Vagina (tissue), 2 donors: ENCODE measurements at regions not wholly inside any gene's neighbourhood (a gene's known extent, or its start where the extent isn't known, plus 50 kb on each side); places are given as distances from the start of the nearest gene placed in this dataset.

ENCODE experiments used
- DNase-seq, 2 donors: peaks; one replicate each; pipeline ENCODE4 v3.0.0-alpha.2; 2017; ENCODE audit errors: extremely low spot score in 2 of 2
- H3K27ac ChIP-seq: fragments of 200-600 bp; sonication (generic); one replicate; pipeline ENCODE4 v1.5.1; 2019
- H3K27me3 ChIP-seq: fragments of 200-600 bp; sonication (generic); one replicate; pipeline ENCODE4 v1.5.1; 2019
- H3K36me3 ChIP-seq, 2 donors: fragments of 200-600 bp; sonication (generic); one replicate each; pipeline ENCODE4 v1.5.1; 2017 to 2019
- H3K4me1 ChIP-seq: fragments of 200-600 bp; sonication (generic); one replicate; pipeline ENCODE4 v1.5.1; 2019
- H3K4me3 ChIP-seq, 2 donors: fragments of 200-600 bp; sonication (generic); 1 replicate in 1 of 2; 2 replicates in 1 of 2; pipeline ENCODE4 v1.5.1; 2016 to 2019
- H3K9me3 ChIP-seq: fragments of 200-600 bp; sonication (generic); one replicate; pipeline ENCODE4 v1.5.1; 2019
- POLR2A ChIP-seq, 2 donors: fragments of 450-650 bp; IDR thresholded peaks; one replicate each; pipeline ENCODE4 v1.6.1; 2017; ENCODE audit warnings: antibody characterized with exemption in 2 of 2, mild to moderate bottlenecking in 2 of 2, moderate library complexity in 2 of 2
- POLR2AphosphoS5 ChIP-seq, 2 donors: sonication (generic); formaldehyde crosslinking; IDR thresholded peaks; one replicate each; pipeline ENCODE4 v1.9.0; 2017; ENCODE audit warnings: antibody characterized with exemption in 2 of 2, mild to moderate bottlenecking in 2 of 2, low read depth in 1 of 2; ENCODE audit not compliant: insufficient read depth in 1 of 2
- intact Hi-C: fragments of 100-400 bp; cut with DNase I; formaldehyde crosslinking; loops from one replicate; pipeline ENCODE4 v1.15.1; 2023
- TF ChIP-seq, protein P1 (sequence below), 3 experiments: fragments of 450-650 bp in 2 of 3; fragments of 200-600 bp in 1 of 3; sonication (generic) in 1 of 3; IDR thresholded peaks; one replicate each; pipeline ENCODE4 v1.5.1; 2017 to 2019; ENCODE audit warnings: antibody characterized with exemption in 3 of 3, mild to moderate bottlenecking in 2 of 3, moderate library complexity in 2 of 3

- H3K9me3 ChIP-seq: no peaks in the 10 kb centered on the region
- H3K4me3 ChIP-seq: no peak overlapping the region
- DNase-seq: no peak
- TF ChIP-seq POLR2AphosphoS5 (IDR thresholded peaks at IDR 0.05; ENCODE audit: insufficient read depth in 1 of 2, low read depth in 1 of 2) (no peak), POLR2A (IDR thresholded peaks at IDR 0.05) (no peak)
- TF ChIP-seq, protein P1, sequence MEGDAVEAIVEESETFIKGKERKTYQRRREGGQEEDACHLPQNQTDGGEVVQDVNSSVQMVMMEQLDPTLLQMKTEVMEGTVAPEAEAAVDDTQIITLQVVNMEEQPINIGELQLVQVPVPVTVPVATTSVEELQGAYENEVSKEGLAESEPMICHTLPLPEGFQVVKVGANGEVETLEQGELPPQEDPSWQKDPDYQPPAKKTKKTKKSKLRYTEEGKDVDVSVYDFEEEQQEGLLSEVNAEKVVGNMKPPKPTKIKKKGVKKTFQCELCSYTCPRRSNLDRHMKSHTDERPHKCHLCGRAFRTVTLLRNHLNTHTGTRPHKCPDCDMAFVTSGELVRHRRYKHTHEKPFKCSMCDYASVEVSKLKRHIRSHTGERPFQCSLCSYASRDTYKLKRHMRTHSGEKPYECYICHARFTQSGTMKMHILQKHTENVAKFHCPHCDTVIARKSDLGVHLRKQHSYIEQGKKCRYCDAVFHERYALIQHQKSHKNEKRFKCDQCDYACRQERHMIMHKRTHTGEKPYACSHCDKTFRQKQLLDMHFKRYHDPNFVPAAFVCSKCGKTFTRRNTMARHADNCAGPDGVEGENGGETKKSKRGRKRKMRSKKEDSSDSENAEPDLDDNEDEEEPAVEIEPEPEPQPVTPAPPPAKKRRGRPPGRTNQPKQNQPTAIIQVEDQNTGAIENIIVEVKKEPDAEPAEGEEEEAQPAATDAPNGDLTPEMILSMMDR (IDR thresholded peaks at IDR 0.05): no peak
- no peaks in the 10 kb centered on the region for H3K27me3 ChIP-seq
- no peaks in the 10 kb centered on the region for H3K36me3 ChIP-seq
- no peak overlapping the region for H3K27ac ChIP-seq
- intact Hi-C loops: no loop called here
- H3K4me1 ChIP-seq: no peaks in the 10 kb centered on the region
Measured at GRCh38 chr11:91470656-91471055, 754.0 kb upstream of the FAT3 start.

GRCh38 chr11:91459840-91460239, 764.8 kb upstream of the FAT3 start:
- intact Hi-C loops: no loop called here
- Histone ChIP-seq H3K4me3 (no peak overlapping the region), H3K27ac (no peak overlapping the region), H3K36me3 (no peaks in the 10 kb centered on the region), H3K9me3 (no peaks in the 10 kb centered on the region), H3K4me1 (no peaks in the 10 kb centered on the region), H3K27me3 (no peaks in the 10 kb centered on the region)
- DNase-seq: no peak
- TF ChIP-seq, protein P1 (IDR thresholded peaks at IDR 0.05): no peak
- TF ChIP-seq POLR2AphosphoS5 (IDR thresholded peaks at IDR 0.05; ENCODE audit: insufficient read depth in 1 of 2, low read depth in 1 of 2): no peak
- TF ChIP-seq POLR2A (IDR thresholded peaks at IDR 0.05): no peak

DNA sequence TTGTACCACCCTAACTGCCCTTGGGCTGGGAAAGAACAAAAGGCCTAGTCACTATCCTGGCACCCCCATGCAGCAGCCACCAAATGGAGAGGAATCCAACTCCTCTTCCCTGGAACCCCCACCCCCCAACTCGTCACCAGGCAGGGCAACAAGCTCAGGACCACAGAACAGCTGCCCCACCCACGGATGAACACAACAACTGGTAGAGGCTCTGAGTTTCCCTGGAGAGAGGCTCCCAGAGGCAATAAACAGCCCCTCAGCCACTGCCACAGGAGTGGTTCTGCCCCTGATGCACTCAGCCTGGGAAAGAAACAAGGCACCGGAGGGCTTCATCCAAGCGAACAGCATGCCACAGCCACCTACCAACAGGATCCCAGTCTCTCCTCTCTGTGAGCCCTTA, 778.4 kb upstream of the FAT3 start:
- Histone ChIP-seq H3K9me3 (no peaks in the 10 kb centered on the region), H3K36me3 (no peaks in the 10 kb centered on the region), H3K4me3 (no peak overlapping the region), H3K4me1 (no peaks in the 10 kb centered on the region), H3K27ac (no peak overlapping the region), H3K27me3 (no peaks in the 10 kb centered on the region)
- intact Hi-C loops: no loop called here
- no peak for DNase-seq
- TF ChIP-seq POLR2AphosphoS5 (IDR thresholded peaks at IDR 0.05; ENCODE audit: insufficient read depth in 1 of 2, low read depth in 1 of 2) (no peak), POLR2A (IDR thresholded peaks at IDR 0.05) (no peak)
- TF ChIP-seq, protein P1 (IDR thresholded peaks at IDR 0.05): no peak

- DNase-seq: no peak
- Histone ChIP-seq H3K27me3 (no peaks in the 10 kb centered on the region), H3K36me3 (no peaks in the 10 kb centered on the region), H3K9me3 (no peaks in the 10 kb centered on the region), H3K4me1 (no peaks in the 10 kb centered on the region), H3K4me3 (no peak overlapping the region), H3K27ac (no peak overlapping the region)
- TF ChIP-seq POLR2A (IDR thresholded peaks at IDR 0.05) (no peak), POLR2AphosphoS5 (IDR thresholded peaks at IDR 0.05; ENCODE audit: insufficient read depth in 1 of 2, low read depth in 1 of 2) (no peak)
- TF ChIP-seq, protein P1 (IDR thresholded peaks at IDR 0.05): no peak
- intact Hi-C loops: no loop called here
Measured at GRCh38 chr11:91435694-91436395, 788.8 kb upstream of the FAT3 start.

- Histone ChIP-seq H3K36me3 (no peaks in the 10 kb centered on the region), H3K27me3 (no peaks in the 10 kb centered on the region), H3K4me1 (no peaks in the 10 kb centered on the region), H3K4me3 (no peak overlapping the region), H3K27ac (no peak overlapping the region), H3K9me3 (no peaks in the 10 kb centered on the region)
- TF ChIP-seq, protein P1 (IDR thresholded peaks at IDR 0.05): no peak
- TF ChIP-seq POLR2AphosphoS5 (IDR thresholded peaks at IDR 0.05; ENCODE audit: insufficient read depth in 1 of 2, low read depth in 1 of 2) (no peak), POLR2A (IDR thresholded peaks at IDR 0.05) (no peak)
- intact Hi-C loops: no loop called here
- DNase-seq: no peak
Measured at GRCh38 chr11:91433284-91434010, 791.2 kb upstream of the FAT3 start.
